ENCODE measurements at regions not wholly inside any gene's neighbourhood (a gene's known extent, or its start where the extent isn't known, plus 50 kb on each side); places are given as distances from the start of the nearest gene placed in this dataset.

DNA sequence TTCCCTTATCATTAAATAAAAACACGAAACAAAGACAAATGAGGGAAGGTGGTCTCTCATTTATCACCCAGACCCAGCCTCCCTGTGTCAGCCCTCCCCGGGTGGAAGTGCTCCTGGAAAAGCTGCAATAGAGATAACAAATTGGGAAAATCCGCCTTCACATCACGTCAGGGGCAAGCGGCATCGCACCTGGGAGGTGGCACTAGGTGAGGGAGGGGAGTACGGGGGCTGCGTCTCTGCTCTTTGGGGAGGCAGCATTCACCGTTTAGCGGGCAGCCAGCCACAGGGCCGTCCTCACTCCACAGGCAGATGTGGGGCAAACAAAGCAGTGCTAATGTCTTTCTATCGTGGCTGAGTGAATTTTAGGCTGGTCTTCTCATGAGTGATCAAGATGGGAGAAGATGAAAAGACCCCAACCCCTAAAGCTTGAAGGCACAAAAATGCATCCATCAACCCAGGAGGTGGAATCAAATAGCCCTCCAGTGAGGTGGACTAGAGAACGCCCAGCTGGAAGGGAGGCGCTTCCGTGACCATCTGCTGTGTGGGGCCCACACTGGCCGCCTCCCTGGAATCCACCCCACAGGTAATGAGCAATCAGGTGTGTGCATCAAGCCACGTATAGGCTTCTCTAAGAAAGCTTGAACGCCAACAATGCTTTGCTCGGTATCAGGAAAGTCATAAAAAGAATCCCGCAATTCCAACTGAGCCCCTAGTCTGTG lies 629.5 kb downstream of the BRD1 start:
- DNase-seq (ENCODE audit: low read depth in 1 of 2, low spot score in 1 of 2): no peak
- in situ Hi-C loops (cut with HindIII; ENCODE audit: low pct_unique_long_range_greater_than_20kb, low sequenced_read_pairs): no loop called here
- no peak for TF ChIP-seq JUND (IDR thresholded peaks at IDR 0.05; ENCODE audit: low read depth)

DNA sequence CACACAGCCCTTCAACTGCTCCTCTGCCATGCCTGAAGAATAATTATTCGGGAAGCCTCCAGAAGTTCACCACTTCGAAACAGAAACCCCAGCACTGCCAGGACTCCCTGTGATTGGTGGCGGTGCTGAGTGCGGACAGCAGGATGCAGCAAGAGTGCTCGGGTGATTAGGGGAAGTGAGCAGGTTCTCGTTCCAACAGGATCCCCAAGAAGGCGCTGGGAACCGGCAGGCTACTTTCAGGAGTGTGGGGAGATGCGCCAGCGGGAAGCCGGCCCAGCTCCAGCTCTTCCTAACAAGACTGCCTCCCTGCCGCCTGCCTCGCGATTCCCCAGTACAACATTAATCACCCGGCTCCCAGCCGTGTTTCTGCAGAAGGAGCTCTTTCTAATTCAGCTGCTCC lies 630.2 kb downstream of the BRD1 start:
- in situ Hi-C loops (cut with HindIII; ENCODE audit: low pct_unique_long_range_greater_than_20kb, low sequenced_read_pairs): no loop called here
- no peak for DNase-seq (ENCODE audit: low read depth in 1 of 2, low spot score in 1 of 2)

DNA sequence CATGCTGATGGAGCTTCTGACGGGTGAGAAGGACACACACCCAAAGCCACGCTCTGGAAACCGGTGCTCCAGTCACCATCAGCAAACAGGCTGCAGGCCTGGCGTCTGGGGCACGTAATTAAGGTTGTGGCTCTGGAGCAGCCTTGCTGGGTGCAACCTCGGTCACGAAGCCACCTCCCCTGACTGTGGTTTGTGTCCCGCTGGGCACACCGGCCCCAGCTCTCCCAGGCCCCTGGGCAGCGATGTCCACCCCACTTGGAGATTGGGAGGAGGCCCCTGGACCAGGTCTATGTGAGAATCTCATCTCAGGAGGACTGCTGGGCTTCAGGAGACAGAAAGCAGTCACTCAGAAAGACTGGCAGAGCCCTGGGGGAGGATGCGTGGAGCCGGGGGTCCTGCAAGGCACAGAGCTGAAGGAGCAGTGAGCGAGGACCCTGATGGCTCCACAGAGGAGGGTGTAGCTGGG lies 631.6 kb downstream of the BRD1 start:
- no peak for TF ChIP-seq JUND (IDR thresholded peaks at IDR 0.05; ENCODE audit: low read depth)
- in situ Hi-C loops (cut with HindIII; ENCODE audit: low pct_unique_long_range_greater_than_20kb, low sequenced_read_pairs): no loop called here

More for the DNA sequence above, 630.2 kb downstream of the BRD1 start:
- TF ChIP-seq JUND (IDR thresholded peaks at IDR 0.05; ENCODE audit: low read depth): no peak

GRCh38 chr22:49195636-49196035 lies 632.0 kb downstream of the BRD1 start:
- TF ChIP-seq JUND (IDR thresholded peaks at IDR 0.05; ENCODE audit: low read depth): no peak
- in situ Hi-C loops (cut with HindIII; ENCODE audit: low pct_unique_long_range_greater_than_20kb, low sequenced_read_pairs): no loop called here
- DNase-seq (ENCODE audit: low read depth in 1 of 2, low spot score in 1 of 2): no peak

More for the DNA sequence above, 631.6 kb downstream of the BRD1 start:
- DNase-seq (ENCODE audit: low read depth in 1 of 2, low spot score in 1 of 2): no peak

DNA sequence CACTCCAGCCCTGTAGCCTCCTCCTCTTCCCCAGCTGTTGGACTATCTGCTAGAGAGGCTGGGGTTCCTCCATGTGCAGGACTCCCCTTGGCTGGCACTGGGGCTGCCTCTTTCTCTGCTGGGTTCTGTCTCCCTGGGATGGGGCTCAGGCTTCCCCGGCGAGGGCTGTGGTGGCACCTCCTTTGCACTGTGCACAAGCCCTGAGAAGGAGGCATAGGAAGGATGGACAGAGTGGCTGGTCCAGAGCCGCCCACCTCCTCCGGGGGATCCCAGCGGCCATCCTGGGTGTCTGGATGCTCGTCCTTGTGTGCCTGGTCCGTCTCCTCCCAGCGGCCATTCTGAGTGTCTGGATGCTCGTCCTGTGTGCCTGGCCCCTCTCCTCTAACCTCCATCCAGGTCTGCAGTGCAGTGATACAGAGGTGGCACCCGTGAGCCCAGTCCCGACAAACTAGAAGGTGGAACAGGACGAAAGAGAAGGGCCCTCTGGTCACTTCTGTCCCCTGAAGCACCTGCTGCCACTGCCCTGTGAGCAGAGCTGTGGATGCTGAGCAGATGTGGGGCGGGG lies 633.7 kb downstream of the BRD1 start:
- in situ Hi-C loops (cut with HindIII; ENCODE audit: low pct_unique_long_range_greater_than_20kb, low sequenced_read_pairs): no loop called here
- no peak for TF ChIP-seq JUND (IDR thresholded peaks at IDR 0.05; ENCODE audit: low read depth)
- DNase-seq (ENCODE audit: low read depth in 1 of 2, low spot score in 1 of 2): no peak

DNA sequence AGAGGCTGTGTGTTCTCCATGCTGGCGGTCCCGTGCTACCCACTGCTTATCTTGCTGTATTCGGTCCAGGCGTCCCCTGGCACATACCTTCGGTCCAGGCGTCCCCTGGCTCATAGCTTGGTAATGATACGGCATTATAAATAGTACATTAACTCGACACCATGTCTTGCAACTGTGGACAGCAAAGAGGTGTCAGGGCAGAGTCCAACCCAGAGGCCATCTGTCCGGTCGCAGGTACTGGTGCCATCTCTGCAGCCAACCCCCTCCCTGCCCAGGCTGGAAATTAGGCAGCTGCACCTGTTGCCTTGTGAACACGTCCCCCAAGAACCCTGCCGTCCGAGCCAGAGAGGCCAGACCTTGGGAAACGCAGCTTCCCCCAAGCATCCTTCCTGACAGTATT lies 634.3 kb downstream of the BRD1 start:
- in situ Hi-C loops (cut with HindIII; ENCODE audit: low pct_unique_long_range_greater_than_20kb, low sequenced_read_pairs): no loop called here

GRCh38 chr22:49192857-49193250 lies 634.8 kb downstream of the BRD1 start:
- no peak for TF ChIP-seq JUND (IDR thresholded peaks at IDR 0.05; ENCODE audit: low read depth)
- DNase-seq (ENCODE audit: low read depth in 1 of 2, low spot score in 1 of 2): no peak
- in situ Hi-C loops (cut with HindIII; ENCODE audit: low pct_unique_long_range_greater_than_20kb, low sequenced_read_pairs): no loop called here

More for the DNA sequence above, 634.3 kb downstream of the BRD1 start:
- TF ChIP-seq JUND (IDR thresholded peaks at IDR 0.05; ENCODE audit: low read depth): no peak
- no peak for DNase-seq (ENCODE audit: low read depth in 1 of 2, low spot score in 1 of 2)

- no peak for DNase-seq (ENCODE audit: low read depth in 1 of 2, low spot score in 1 of 2)
- in situ Hi-C loops (cut with HindIII; ENCODE audit: low pct_unique_long_range_greater_than_20kb, low sequenced_read_pairs): no loop called here
- TF ChIP-seq JUND (IDR thresholded peaks at IDR 0.05; ENCODE audit: low read depth): no peak
Observed at GRCh38 chr22:49192180-49192856, 635.4 kb downstream of the BRD1 start.

GRCh38 chr22:49191506-49191980 lies 636.1 kb downstream of the BRD1 start:
- DNase-seq (ENCODE audit: low read depth in 1 of 2, low spot score in 1 of 2): no peak
- in situ Hi-C loops (cut with HindIII; ENCODE audit: low pct_unique_long_range_greater_than_20kb, low sequenced_read_pairs): no loop called here
- no peak for TF ChIP-seq JUND (IDR thresholded peaks at IDR 0.05; ENCODE audit: low read depth)

GRCh38 chr22:49190816-49191505 lies 636.7 kb downstream of the BRD1 start:
- in situ Hi-C loops (cut with HindIII; ENCODE audit: low pct_unique_long_range_greater_than_20kb, low sequenced_read_pairs): no loop called here
- no peak for DNase-seq (ENCODE audit: low read depth in 1 of 2, low spot score in 1 of 2)
- TF ChIP-seq JUND (IDR thresholded peaks at IDR 0.05; ENCODE audit: low read depth): no peak

DNA sequence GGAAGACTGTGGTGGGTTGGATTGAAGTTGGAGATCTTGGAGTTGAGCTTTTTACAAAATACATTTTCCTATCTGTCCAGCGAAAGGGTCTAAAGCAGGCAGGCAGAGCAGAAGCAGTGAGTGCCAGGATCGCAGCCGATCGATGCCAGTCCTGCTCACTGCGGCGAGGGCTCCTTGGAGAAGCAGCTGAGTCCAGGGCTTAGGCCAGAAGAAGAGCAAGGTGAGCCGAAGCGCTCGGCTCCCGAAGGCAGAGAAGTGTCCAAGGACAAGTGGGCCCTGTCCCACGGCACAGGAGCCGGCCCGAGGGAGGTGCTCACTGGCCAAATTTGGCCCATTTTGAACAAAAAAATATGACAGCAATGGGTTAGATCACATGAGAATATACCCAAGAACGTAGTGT lies 637.8 kb downstream of the BRD1 start:
- in situ Hi-C loops (cut with HindIII; ENCODE audit: low pct_unique_long_range_greater_than_20kb, low sequenced_read_pairs): no loop called here
- no peak for TF ChIP-seq JUND (IDR thresholded peaks at IDR 0.05; ENCODE audit: low read depth)
- no peak for DNase-seq (ENCODE audit: low read depth in 1 of 2, low spot score in 1 of 2)

DNA sequence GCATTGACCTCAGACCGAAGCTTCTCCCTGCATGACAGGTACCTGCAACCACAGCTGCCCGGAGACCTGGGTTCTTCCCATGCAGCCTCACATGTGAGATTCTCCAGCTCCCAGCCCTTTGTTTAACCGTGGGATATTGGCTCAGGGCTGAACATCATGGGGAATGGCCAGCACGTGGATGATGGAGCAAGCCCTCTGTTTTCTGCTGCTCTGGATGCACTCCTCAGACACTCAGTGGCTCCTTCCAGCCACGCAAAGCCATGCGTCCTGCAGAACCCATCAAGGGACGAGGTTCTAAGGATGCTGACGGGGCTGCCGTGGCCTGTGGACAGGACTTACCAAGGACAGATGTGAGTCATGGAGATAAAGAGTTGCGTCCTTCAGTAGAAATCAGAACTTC lies 639.1 kb downstream of the BRD1 start:
- no peak for TF ChIP-seq JUND (IDR thresholded peaks at IDR 0.05; ENCODE audit: low read depth)
- DNase-seq (ENCODE audit: low read depth in 1 of 2, low spot score in 1 of 2): no peak
- in situ Hi-C loops (cut with HindIII; ENCODE audit: low pct_unique_long_range_greater_than_20kb, low sequenced_read_pairs): no loop called here
